Upper lobe of left lung (tissue), 6 donors: ENCODE measurements at regions not wholly inside any gene's neighbourhood (a gene's known extent, or its start where the extent isn't known, plus 50 kb on each side); places are given as distances from the start of the nearest gene placed in this dataset.

Experiments
- ATAC-seq, 2 donors: fragments of 200-7000 bp; cut with Tn5 transposase; one replicate each; pipeline ENCODE4 v1.9.1; 2022; ENCODE audit warnings: mild to moderate bottlenecking in 2 of 2, moderate library complexity in 2 of 2; ENCODE audit not compliant: low FRiP score in 2 of 2
- DNase-seq, 2 donors: peaks; one replicate each; pipeline ENCODE4 v3.0.0-alpha.2; 2019 to 2020
- H3K27ac ChIP-seq, 4 donors: fragments of 200-600 bp; sonication (generic); one replicate each; pipeline ENCODE4 v1.5.1; 2016 to 2019
- H3K27me3 ChIP-seq, 4 donors: fragments of 200-600 bp; sonication (generic); one replicate each; pipeline ENCODE4 v1.5.1; 2017 to 2019
- H3K36me3 ChIP-seq, 4 donors: fragments of 200-600 bp; sonication (generic); one replicate each; pipeline ENCODE4 v1.5.1; 2016 to 2019
- H3K4me1 ChIP-seq, 4 donors: fragments of 200-600 bp; sonication (generic); one replicate each; pipeline ENCODE4 v1.5.1; 2018 to 2019
- H3K4me3 ChIP-seq, 4 donors: fragments of 200-600 bp; sonication (generic); one replicate each; pipeline ENCODE4 v1.5.1; 2017 to 2019; ENCODE audit warnings: mild to moderate bottlenecking in 2 of 4, moderate library complexity in 1 of 4
- H3K9me3 ChIP-seq, 4 donors: fragments of 200-600 bp; sonication (generic); one replicate each; pipeline ENCODE4 v1.5.1; 2018 to 2019
- EP300 ChIP-seq, 4 donors: sonication (generic); formaldehyde crosslinking; IDR thresholded peaks; one replicate each; pipeline ENCODE4 v1.5.1; 2017; ENCODE audit warnings: antibody characterized with exemption in 4 of 4, control low read depth in 2 of 4
- POLR2A ChIP-seq, 4 donors: fragments of 450-650 bp; IDR thresholded peaks; one replicate each; pipeline ENCODE4 v1.5.1; 2016 to 2017; ENCODE audit warnings: antibody characterized with exemption in 4 of 4, mild to moderate bottlenecking in 2 of 4
- POLR2AphosphoS5 ChIP-seq, 2 donors: sonication (generic); formaldehyde crosslinking; IDR thresholded peaks; one replicate each; pipeline ENCODE4 v1.5.1; 2017; ENCODE audit warnings: antibody characterized with exemption in 2 of 2
- WGBS, 2 donors: methylation state at CpG; one replicate each; pipeline ENCODE4 v1.1.5; 2017 to 2018; 5-methylcytosine and 5-hydroxymethylcytosine counted together
- TF ChIP-seq, protein P1 (sequence below), 6 experiments: fragments of 450-650 bp in 4 of 6; fragments of 200-600 bp in 2 of 6; sonication (generic) in 2 of 6; IDR thresholded peaks; one replicate each; pipeline ENCODE4 v1.5.1; 2016 to 2019; ENCODE audit warnings: antibody characterized with exemption in 6 of 6
- donor health status: DM: no; HTN: no; CAD: no; lungs with moderate emphysema.
- donor health status: DM: no; HTN: yes; CAD: no; lungs with severe emphysema.

DNA sequence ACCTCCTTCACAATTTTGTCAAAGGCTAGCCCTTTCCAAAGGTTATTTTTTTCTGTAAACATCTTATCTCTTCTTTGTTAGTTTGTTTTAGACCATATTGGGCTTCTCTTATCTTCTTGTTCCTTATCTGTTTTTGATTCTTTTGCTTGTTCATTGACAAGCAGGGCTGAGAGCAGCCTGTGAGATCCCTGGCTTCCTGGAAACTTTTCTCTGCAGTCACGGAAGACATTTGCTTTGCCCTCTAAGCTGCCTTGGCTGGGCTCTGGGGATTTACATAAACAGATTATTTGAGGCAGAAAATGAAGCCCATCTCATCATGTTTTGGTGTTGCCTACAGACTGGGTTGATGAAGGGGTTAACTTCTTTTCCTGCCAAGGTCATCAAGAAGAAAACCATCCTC is 157.4 kb upstream of the AMOT start:
- no peak overlapping the region for H3K4me3 ChIP-seq
- H3K27ac ChIP-seq, result no peak overlapping the region
- TF ChIP-seq POLR2AphosphoS5 (IDR thresholded peaks at IDR 0.05), result no peak
- no peak for TF ChIP-seq EP300 (IDR thresholded peaks at IDR 0.05)
- TF ChIP-seq, protein P1, sequence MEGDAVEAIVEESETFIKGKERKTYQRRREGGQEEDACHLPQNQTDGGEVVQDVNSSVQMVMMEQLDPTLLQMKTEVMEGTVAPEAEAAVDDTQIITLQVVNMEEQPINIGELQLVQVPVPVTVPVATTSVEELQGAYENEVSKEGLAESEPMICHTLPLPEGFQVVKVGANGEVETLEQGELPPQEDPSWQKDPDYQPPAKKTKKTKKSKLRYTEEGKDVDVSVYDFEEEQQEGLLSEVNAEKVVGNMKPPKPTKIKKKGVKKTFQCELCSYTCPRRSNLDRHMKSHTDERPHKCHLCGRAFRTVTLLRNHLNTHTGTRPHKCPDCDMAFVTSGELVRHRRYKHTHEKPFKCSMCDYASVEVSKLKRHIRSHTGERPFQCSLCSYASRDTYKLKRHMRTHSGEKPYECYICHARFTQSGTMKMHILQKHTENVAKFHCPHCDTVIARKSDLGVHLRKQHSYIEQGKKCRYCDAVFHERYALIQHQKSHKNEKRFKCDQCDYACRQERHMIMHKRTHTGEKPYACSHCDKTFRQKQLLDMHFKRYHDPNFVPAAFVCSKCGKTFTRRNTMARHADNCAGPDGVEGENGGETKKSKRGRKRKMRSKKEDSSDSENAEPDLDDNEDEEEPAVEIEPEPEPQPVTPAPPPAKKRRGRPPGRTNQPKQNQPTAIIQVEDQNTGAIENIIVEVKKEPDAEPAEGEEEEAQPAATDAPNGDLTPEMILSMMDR (IDR thresholded peaks at IDR 0.05), result no peak
- TF ChIP-seq POLR2A (IDR thresholded peaks at IDR 0.05), result no peak
- H3K27me3 ChIP-seq, result no peaks in the 10 kb centered on the region
- no peak for DNase-seq
- H3K4me1 ChIP-seq, result no peaks in the 10 kb centered on the region
- no peak for ATAC-seq
- no peaks in the 10 kb centered on the region for H3K9me3 ChIP-seq
- no peaks in the 10 kb centered on the region for H3K36me3 ChIP-seq
- 35 to 55% methylated on average over 1 of the region's 1 CpG for WGBS, 2 donors

- Histone ChIP-seq H3K4me1 (no peaks in the 10 kb centered on the region), H3K27ac (no peak overlapping the region), H3K27me3 (no peaks in the 10 kb centered on the region), H3K9me3 (no peaks in the 10 kb centered on the region), H3K36me3 (no peaks in the 10 kb centered on the region), H3K4me3 (no peak overlapping the region)
- no peak for ATAC-seq
- DNase-seq, result no peak
- WGBS, 2 donors, result 88 to 90% methylated on average over 2 of the region's 2 CpGs
- TF ChIP-seq POLR2A (IDR thresholded peaks at IDR 0.05) (no peak), POLR2AphosphoS5 (IDR thresholded peaks at IDR 0.05) (no peak), EP300 (IDR thresholded peaks at IDR 0.05) (no peak)
- TF ChIP-seq, protein P1 (IDR thresholded peaks at IDR 0.05), result no peak
Measured at GRCh38 chrX:112991801-112992200, 151.2 kb upstream of the AMOT start.

GRCh38 chrX:112979879-112980278 is 139.2 kb upstream of the AMOT start:
- DNase-seq (no peak), ATAC-seq (no peak)
- 94 to 95% methylated on average over 1 of the region's 1 CpG for WGBS, 2 donors
- Histone ChIP-seq H3K4me1 (no peaks in the 10 kb centered on the region), H3K9me3 (no peaks in the 10 kb centered on the region), H3K36me3 (no peaks in the 10 kb centered on the region), H3K4me3 (no peak overlapping the region), H3K27me3 (no peaks in the 10 kb centered on the region), H3K27ac (no peak overlapping the region)
- TF ChIP-seq POLR2A (IDR thresholded peaks at IDR 0.05), result no peak
- TF ChIP-seq, protein P1 (IDR thresholded peaks at IDR 0.05), result no peak
- TF ChIP-seq POLR2AphosphoS5 (IDR thresholded peaks at IDR 0.05), result no peak
- no peak for TF ChIP-seq EP300 (IDR thresholded peaks at IDR 0.05)

DNA sequence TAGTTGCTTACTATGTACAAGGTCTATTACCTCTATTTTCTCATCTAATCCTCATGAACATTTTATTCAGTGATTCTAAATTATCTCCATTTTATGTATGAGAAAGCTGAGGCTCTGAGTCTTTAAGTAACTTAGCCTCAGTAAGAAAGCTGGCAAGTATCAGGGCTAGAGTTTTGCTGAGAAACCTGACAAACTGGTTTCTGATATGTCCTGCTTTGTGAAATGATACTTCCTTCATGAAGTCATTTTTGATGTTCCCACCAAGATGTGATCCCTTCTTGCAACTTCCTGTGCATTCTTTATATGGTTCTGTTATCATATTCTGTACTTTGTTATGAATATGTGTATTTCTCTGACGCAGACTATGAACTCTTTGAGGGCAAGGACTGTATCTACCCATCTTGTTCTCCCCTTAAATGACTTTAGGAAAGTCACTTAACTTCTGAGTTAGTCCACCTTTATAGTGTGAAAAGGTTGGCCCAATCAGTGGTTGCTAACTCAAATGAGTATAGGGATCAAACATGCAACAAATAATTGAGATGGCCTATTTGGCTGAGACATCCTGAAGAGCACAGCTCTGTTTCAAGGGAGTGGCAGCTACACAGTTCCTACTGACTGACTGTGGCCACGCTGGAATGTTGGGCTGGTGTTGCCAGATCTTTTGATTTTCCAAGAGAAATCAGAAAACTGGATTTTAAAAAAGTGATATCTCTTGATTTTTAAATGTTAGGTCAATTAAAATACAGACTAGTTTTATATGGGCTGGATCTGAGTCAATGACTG is 127.9 kb upstream of the AMOT start:
- H3K4me1 ChIP-seq, result no peaks in the 10 kb centered on the region
- ATAC-seq, result no peak
- H3K27me3 ChIP-seq, result no peaks in the 10 kb centered on the region
- no peaks in the 10 kb centered on the region for H3K9me3 ChIP-seq
- TF ChIP-seq, protein P1 (IDR thresholded peaks at IDR 0.05), result no peak
- TF ChIP-seq POLR2A (IDR thresholded peaks at IDR 0.05) (no peak), POLR2AphosphoS5 (IDR thresholded peaks at IDR 0.05) (no peak), EP300 (IDR thresholded peaks at IDR 0.05) (no peak)
- no peak overlapping the region for H3K4me3 ChIP-seq
- H3K27ac ChIP-seq, result no peak overlapping the region
- 63 to 85% methylated on average over 2 of the region's 2 CpGs for WGBS, 2 donors
- no peak for DNase-seq
- no peaks in the 10 kb centered on the region for H3K36me3 ChIP-seq

- H3K27ac ChIP-seq, result no peak overlapping the region
- no peaks in the 10 kb centered on the region for H3K36me3 ChIP-seq
- TF ChIP-seq, protein P1 (IDR thresholded peaks at IDR 0.05), result no peak
- no peak for TF ChIP-seq POLR2A (IDR thresholded peaks at IDR 0.05)
- no peak for TF ChIP-seq POLR2AphosphoS5 (IDR thresholded peaks at IDR 0.05)
- no peak for TF ChIP-seq EP300 (IDR thresholded peaks at IDR 0.05)
- DNase-seq (no peak), ATAC-seq (no peak)
- H3K4me1 ChIP-seq, result no peaks in the 10 kb centered on the region
- no peaks in the 10 kb centered on the region for H3K9me3 ChIP-seq
- 78 to 85% methylated on average over 4 of the region's 4 CpGs for WGBS, 2 donors
- H3K4me3 ChIP-seq, result no peak overlapping the region
- H3K27me3 ChIP-seq, result no peaks in the 10 kb centered on the region
Measured at GRCh38 chrX:112967903-112968302, 127.3 kb upstream of the AMOT start.
